HCT116 (cell line): ENCODE measurements at regions not wholly inside any gene's neighbourhood (a gene's known extent, or its start where the extent isn't known, plus 50 kb on each side); places are given as distances from the start of the nearest gene placed in this dataset.

Experiments used
- ATAC-seq: fragments of 200-7000 bp; cut with Tn5 transposase; 2 replicates; pipeline ENCODE4 v1.9.1; 2020; ENCODE audit warnings: mild to moderate bottlenecking, moderate library complexity
- BruUV-seq: library from RNA; stranded (reverse); fragments of 400-500 nt; replicated peaks from 2 replicates; lab custom pipeline; 2021; lab: Mats Ljungman, UMichigan
- CTCF ChIA-PET: fragments of 300-600 bp; sonication (Branson Sonifier 250); formaldehyde crosslinking; loops from one replicate; lab custom pipeline; 2021; ENCODE audit warnings: antibody characterized with exemption; lab: Charles Lee
- POLR2A ChIA-PET: fragments of 300-600, 350-600 bp; sonication (Branson Sonifier 250); formaldehyde crosslinking; loops from one replicate; lab custom pipeline; 2021; ENCODE audit warnings: antibody characterized with exemption; lab: Charles Lee
- RAD21 ChIA-PET, 2 experiments: fragments of 300-600 bp; sonication (Branson Sonifier 250); formaldehyde crosslinking; loops; one replicate each; lab custom pipeline; 2023; ENCODE audit warnings: low total read pairs in 2 of 2; ENCODE audit not compliant: uncharacterized antibody in 2 of 2, unreplicated experiment in 2 of 2, low non-redundant PET in 1 of 2; lab: Charles Lee
- DNase-seq: peaks from one replicate; pipeline ENCODE4 v3.0.0-alpha.2; 2010; ENCODE audit warnings: low read depth, low spot score
- H2AFZ ChIP-seq: fragments of 200-600 bp; shearing (Covaris generic), sonication (generic); 2 replicates; pipeline ENCODE4 v1.6.1; 2017; ENCODE audit warnings: low read depth, mixed run types, mixed read lengths, antibody characterized with exemption, low read length; ENCODE audit not compliant: poor library complexity, severe bottlenecking
- H3K27ac ChIP-seq: 2 replicates; pipeline ENCODE4 v1.5.1; 2012; ENCODE audit warnings: low read depth, low read length
- H3K27me3 ChIP-seq: fragments of 200-600 bp; sonication (generic); 2 replicates; pipeline ENCODE4 v1.6.1; 2016; ENCODE audit warnings: mixed run types, low read length, mixed read lengths; ENCODE audit not compliant: insufficient read depth
- H3K36me3 ChIP-seq, 2 experiments: fragments of 200-500 bp in 1 of 2; fragments of 200-600 bp in 1 of 2; sonication (Bioruptor generic) in 1 of 2; sonication (generic) in 1 of 2; 2 replicates each; pipeline versions ENCODE4 v1.5.1 to v1.6.1; 2014 to 2016; ENCODE audit warnings: low read length in 2 of 2, inconsistent platforms in 1 of 2, mixed read lengths in 1 of 2, mixed run types in 1 of 2; ENCODE audit not compliant: insufficient read depth in 2 of 2, control insufficient read depth in 1 of 2
- H3K4me1 ChIP-seq, 2 experiments: fragments of 200-600 bp in 1 of 2; sonication (generic) in 1 of 2; 2 replicates each; pipeline versions ENCODE4 v1.5.1 to v1.6.1; 2012 to 2017; ENCODE audit warnings: low read length in 2 of 2, inconsistent platforms in 1 of 2, mild to moderate bottlenecking in 1 of 2, mixed read lengths in 1 of 2, mixed run types in 1 of 2, moderate library complexity in 1 of 2; ENCODE audit not compliant: insufficient read depth in 2 of 2, control insufficient read depth in 1 of 2
- H3K4me2 ChIP-seq: fragments of 200-600 bp; sonication (generic); 2 replicates; pipeline ENCODE4 v1.6.1; 2017; ENCODE audit warnings: mixed run types, low read length, mixed read lengths
- H3K4me3 ChIP-seq, 2 experiments: fragments of 200-600 bp in 1 of 2; sonication (generic) in 1 of 2; replicated peaks in 1 of 2; 2 replicates each; pipeline ENCODE4 v1.5.1; 2011 to 2016; ENCODE audit warnings: low read length in 2 of 2, control low read depth in 1 of 2, low read depth in 1 of 2, mild to moderate bottlenecking in 1 of 2, mixed read lengths in 1 of 2, mixed run types in 1 of 2
- H3K79me2 ChIP-seq: fragments of 200-600 bp; sonication (generic); 2 replicates; pipeline ENCODE4 v1.6.1; 2017; ENCODE audit warnings: mild to moderate bottlenecking, mixed run types, low read length, moderate library complexity, mixed read lengths; ENCODE audit not compliant: insufficient read depth
- H3K9ac ChIP-seq: fragments of 200-600 bp; sonication (generic); 2 replicates; pipeline ENCODE4 v1.6.1; 2016; ENCODE audit warnings: low read length, mixed read lengths
- H3K9me2 ChIP-seq: fragments of 200-600 bp; sonication (generic), shearing (Covaris generic); 2 replicates; pipeline ENCODE4 v1.6.1; 2017; ENCODE audit warnings: mixed run types, mild to moderate bottlenecking, moderate library complexity; ENCODE audit not compliant: insufficient read depth
- H3K9me3 ChIP-seq, 2 experiments: fragments of 200-500 bp in 1 of 2; fragments of 200-600 bp in 1 of 2; sonication (Bioruptor generic) in 1 of 2; sonication (generic) in 1 of 2; 2 replicates each; pipeline ENCODE4 v1.6.1; 2014 to 2017; ENCODE audit warnings: low read length in 2 of 2, mixed read lengths in 2 of 2, inconsistent platforms in 1 of 2, low read depth in 1 of 2, mild to moderate bottlenecking in 1 of 2, mixed run types in 1 of 2, moderate library complexity in 1 of 2; ENCODE audit not compliant: control insufficient read depth in 1 of 2, insufficient read depth in 1 of 2
- H4K20me1 ChIP-seq: fragments of 200-600 bp; sonication (generic), shearing (Covaris generic); 2 replicates; pipeline ENCODE4 v1.6.1; 2017; ENCODE audit warnings: mixed run types, mild to moderate bottlenecking, moderate library complexity; ENCODE audit not compliant: insufficient read depth
- ELF1 ChIP-seq: IDR thresholded peaks from 2 replicates; pipeline ENCODE4 v1.6.1; 2012; ENCODE audit warnings: low read depth, borderline replicate concordance
- FOSL1 ChIP-seq: IDR thresholded peaks from 2 replicates; pipeline ENCODE4 v1.6.1; 2012; ENCODE audit warnings: low read depth
- MAX ChIP-seq: IDR thresholded peaks from 2 replicates; pipeline ENCODE4 v1.6.1; 2012
- REST ChIP-seq: IDR thresholded peaks from 2 replicates; pipeline ENCODE4 v1.6.1; 2012; ENCODE audit warnings: low read depth
- SP1 ChIP-seq: IDR thresholded peaks from 2 replicates; pipeline ENCODE4 v1.6.1; 2012; ENCODE audit warnings: low read depth
- ZNF274 ChIP-seq: fragments of 200-500 bp; sonication (Bioruptor generic); IDR thresholded peaks from 2 replicates; pipeline ENCODE4 v1.6.1; 2014; ENCODE audit warnings: mild to moderate bottlenecking, low read depth, low read length, inconsistent platforms
- intact Hi-C: fragments of 100-400 bp; cut with micrococcal nuclease; formaldehyde crosslinking; loops from 2 replicates; pipeline ENCODE4 v1.10.0; 2022

- POLR2A ChIA-PET, result no interaction called here
- no peak overlapping the region for H2AFZ ChIP-seq
- no peak overlapping the region for H3K4me3 ChIP-seq
- H3K9me2 ChIP-seq, result no peaks in the 10 kb centered on the region
- H3K27ac ChIP-seq, result no peak overlapping the region
- no peaks in the 10 kb centered on the region for H3K27me3 ChIP-seq
- no peak overlapping the region for H3K4me2 ChIP-seq
- no peaks in the 10 kb centered on the region for H4K20me1 ChIP-seq
- intact Hi-C loops, result no loop called here
- no peak for TF ChIP-seq REST
- no peak for TF ChIP-seq MAX
- no peak for TF ChIP-seq ZNF274
- RAD21 ChIA-PET, result no interaction called here
- 0 out of 4 replicates have a peak, but pooled peaks cover 0 to 5% of the 10 kb centered on the region in 2 experiments for H3K4me1 ChIP-seq
- BruUV-seq, result no TSS peak
- H3K9ac ChIP-seq, result no peak overlapping the region
- no peaks in the 10 kb centered on the region for H3K36me3 ChIP-seq
- ATAC-seq (no peak), DNase-seq (no peak)
- no peaks in the 10 kb centered on the region for H3K9me3 ChIP-seq
- no peaks in the 10 kb centered on the region for H3K79me2 ChIP-seq
- CTCF ChIA-PET, result no interaction called here
Measured at GRCh38 chr14:66225337-66225736, 260.8 kb upstream of the CCDC196 start.

- no TSS peak for BruUV-seq
- no peaks in the 10 kb centered on the region for H4K20me1 ChIP-seq
- intact Hi-C loops, result no loop called here
- H3K27ac ChIP-seq, result no peak overlapping the region
- H3K27me3 ChIP-seq, result no peaks in the 10 kb centered on the region
- H2AFZ ChIP-seq, result no peak overlapping the region
- no peak overlapping the region for H3K4me2 ChIP-seq
- no peaks in the 10 kb centered on the region for H3K9me3 ChIP-seq
- DNase-seq, result peak; percentile 3
- TF ChIP-seq FOSL1 (peak; percentile 58; the same call in 1 of the 2 replicates), ELF1 (no peak), SP1 (peak; percentile 33; the same call in 1 of the 2 replicates)
- H3K9ac ChIP-seq, result no peak overlapping the region
- no peak for ATAC-seq
- POLR2A ChIA-PET, result no interaction called here
- 0 out of 4 replicates have a peak, but pooled peaks cover 0 to 5% of the 10 kb centered on the region in 2 experiments for H3K4me1 ChIP-seq
- no peaks in the 10 kb centered on the region for H3K9me2 ChIP-seq
- RAD21 ChIA-PET, result no interaction called here
- no peaks in the 10 kb centered on the region for H3K79me2 ChIP-seq
- no peaks in the 10 kb centered on the region for H3K36me3 ChIP-seq
- CTCF ChIA-PET, result no interaction called here
- no peak overlapping the region for H3K4me3 ChIP-seq
Measured at GRCh38 chr14:66228267-66228970, 257.8 kb upstream of the CCDC196 start.
